HG03342 (cell line): ENCODE measurements at regions not wholly inside any gene's neighbourhood (a gene's known extent, or its start where the extent isn't known, plus 50 kb on each side); places are given as distances from the start of the nearest gene placed in this dataset.
A peak's percentile ranks its signal among the peaks of the same experiment; 100 is the strongest.

Experiments
- ATAC-seq: cut with Tn5 transposase; IDR thresholded peaks from one replicate; pipeline ENCODE4 v1.9.1; 2021; ENCODE audit warnings: mild to moderate bottlenecking, moderate library complexity; ENCODE audit not compliant: unreplicated experiment

- no peak for ATAC-seq
Observed at GRCh38 chr3:139780593-139780992, 102.8 kb upstream of the NMNAT3 start.

DNA sequence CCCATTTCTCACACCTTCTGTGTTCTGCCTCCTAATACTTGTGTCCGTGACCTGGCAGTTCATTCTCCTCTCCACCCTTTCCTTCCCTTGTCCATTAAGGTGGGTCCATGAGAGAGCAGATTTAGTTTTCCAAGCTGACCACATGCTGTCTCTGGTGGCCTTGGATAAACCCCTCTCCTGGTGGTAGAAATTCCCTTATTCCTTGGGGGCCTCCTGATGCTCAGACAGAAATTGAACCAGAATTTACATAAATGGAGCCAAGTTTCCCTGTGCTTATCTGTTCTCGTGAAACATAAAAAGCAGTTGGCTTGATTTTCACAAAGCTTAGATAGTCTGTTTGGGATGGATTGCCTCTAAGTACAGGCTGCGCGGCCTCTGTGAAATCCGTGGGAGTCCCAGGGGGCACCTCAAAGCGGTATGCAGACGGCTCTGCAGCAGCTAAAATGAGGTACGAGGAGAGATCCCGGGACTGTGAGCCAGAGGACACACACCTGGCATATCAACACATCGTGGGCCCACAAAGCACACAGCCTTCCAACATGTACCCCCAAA, 101.0 kb upstream of the NMNAT3 start:
- ATAC-seq: no peak

DNA sequence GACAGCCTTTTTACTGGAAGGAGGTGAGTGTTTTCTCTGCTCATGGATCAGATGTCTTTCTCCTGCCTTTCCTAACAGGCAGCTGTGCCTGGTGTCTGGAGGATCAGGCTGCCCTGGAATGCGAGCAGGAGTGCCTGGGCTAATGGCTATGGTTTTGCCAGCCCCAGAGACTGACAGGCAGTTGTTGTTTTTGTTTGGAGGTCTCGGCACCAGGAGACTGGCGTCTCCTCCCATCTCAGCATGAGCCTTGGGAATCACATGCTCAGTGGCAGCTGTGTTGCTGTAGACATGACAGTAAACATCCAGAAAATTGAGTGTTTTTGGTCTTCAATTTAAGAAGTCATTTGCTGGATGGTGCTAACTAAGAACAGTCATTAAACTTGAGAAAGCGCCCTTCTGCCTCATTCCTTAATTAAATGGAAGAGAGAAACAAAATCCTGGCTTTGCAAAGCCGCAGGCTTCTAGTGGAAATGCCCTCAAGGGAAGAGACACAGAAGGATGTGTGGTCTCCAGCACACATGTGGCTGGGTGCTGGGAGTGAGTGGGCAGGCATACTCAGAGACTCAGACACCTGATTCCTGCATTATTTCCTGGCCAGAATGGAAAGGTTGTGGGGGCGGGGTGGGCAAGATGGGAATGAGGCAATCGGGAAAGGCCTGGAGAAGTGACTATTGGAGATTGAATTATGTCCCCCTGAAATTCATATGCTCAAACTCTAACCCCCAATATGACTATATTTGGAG, 97.0 kb upstream of the NMNAT3 start:
- no peak for ATAC-seq

DNA sequence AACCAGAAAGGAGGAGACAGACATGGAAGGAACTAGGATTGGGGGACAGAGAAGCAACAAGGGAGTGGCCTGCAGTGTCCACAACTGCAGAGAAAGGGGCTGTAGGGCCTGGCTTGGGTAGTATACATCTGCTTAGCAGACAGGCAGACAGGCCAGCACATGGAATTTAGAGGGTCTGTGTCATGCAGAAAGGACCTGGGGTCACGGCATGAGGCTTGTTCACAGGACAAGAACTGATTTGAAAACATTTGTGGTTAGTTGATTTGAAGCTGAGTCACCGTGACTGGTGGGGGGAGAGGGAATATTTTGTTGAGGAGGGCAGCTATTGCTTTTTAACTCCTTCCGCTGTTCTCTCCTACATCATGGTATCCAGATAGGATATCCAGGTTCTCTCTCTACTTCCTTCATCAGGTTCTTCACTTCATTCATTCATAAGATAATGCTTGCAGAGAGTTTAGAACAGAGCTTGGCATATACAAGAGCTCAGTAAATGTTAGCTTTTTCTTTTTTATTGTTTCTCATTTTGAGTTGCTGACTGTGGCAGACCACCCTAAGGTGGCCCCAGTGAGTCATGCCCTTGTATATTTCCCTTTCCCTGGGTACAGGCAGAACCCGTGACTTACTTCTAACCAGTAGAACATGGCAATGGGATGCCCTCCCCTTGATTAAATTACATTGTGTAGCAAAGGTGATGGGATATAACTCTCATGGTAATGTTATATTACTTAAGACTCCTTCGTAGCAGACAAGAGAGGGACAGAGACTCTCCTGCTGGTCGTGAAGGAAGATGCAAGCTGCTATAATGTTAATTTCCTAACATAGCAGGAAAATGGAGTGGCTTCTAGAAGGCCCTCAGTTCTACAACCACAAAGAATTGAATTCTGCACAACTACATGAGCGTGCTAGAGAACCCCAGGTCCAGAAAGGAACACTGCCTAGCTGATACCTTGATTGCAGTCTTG, 95.0 kb upstream of the NMNAT3 start:
- no peak for ATAC-seq

- ATAC-seq: no peak
Observed at GRCh38 chr3:139771331-139771730, 93.6 kb upstream of the NMNAT3 start.

DNA sequence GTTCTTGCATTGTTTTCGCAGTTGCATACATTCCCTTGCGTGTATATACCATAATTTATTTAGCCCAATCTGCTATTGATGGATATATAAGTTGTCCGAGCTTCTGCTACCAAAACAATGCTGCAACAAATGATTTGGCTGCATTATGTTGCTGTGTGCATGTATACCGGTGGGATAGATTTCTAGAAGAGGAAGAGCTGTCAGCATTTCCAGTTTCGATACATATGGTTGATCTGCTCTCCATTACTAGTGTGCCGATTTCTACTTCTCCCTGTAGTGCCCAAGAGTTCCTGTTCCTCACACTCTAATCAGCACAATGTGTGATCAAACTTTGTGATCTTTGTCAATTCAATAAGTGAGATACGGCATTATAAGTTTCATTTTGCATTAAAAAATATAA, 92.8 kb upstream of the NMNAT3 start:
- ATAC-seq: no peak

DNA sequence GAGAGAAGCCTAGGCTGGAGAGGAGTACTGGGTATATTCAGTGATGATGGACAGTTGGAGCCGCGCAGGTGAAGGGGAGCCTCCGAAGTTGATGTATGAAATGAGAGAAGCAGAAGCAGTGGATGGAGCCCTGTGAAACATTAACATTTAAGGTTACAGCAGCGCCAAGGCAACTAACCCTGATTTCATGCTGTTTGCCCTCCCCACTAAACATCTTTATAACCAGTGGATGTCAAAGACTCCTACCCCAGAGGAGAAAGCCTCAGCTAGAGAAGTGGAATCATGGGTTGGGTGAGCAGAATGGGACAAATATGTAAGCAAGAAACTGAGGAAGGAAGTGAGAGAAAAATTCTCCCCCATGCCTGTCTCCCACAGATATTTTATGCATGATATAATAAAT, 92.0 kb upstream of the NMNAT3 start:
- ATAC-seq: no peak

DNA sequence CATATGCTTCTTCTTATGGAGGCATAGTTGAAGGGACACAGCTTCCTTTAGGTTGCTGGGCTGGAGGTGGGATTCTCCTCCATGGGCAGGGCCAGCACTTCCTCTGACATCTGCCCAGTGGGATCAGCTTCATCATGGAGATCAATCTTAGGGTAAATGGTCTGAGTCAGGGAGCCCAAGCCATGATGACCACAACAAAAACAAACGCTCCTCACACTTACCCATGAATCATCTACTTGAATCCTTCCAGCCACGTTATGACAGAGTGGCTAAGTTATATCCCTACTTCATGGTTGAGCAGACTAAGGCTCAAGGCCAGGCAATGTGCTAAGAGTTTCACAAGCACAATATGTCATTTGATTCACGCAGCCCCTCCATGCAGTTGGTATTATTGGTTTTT, 87.2 kb upstream of the NMNAT3 start:
- ATAC-seq: no peak

DNA sequence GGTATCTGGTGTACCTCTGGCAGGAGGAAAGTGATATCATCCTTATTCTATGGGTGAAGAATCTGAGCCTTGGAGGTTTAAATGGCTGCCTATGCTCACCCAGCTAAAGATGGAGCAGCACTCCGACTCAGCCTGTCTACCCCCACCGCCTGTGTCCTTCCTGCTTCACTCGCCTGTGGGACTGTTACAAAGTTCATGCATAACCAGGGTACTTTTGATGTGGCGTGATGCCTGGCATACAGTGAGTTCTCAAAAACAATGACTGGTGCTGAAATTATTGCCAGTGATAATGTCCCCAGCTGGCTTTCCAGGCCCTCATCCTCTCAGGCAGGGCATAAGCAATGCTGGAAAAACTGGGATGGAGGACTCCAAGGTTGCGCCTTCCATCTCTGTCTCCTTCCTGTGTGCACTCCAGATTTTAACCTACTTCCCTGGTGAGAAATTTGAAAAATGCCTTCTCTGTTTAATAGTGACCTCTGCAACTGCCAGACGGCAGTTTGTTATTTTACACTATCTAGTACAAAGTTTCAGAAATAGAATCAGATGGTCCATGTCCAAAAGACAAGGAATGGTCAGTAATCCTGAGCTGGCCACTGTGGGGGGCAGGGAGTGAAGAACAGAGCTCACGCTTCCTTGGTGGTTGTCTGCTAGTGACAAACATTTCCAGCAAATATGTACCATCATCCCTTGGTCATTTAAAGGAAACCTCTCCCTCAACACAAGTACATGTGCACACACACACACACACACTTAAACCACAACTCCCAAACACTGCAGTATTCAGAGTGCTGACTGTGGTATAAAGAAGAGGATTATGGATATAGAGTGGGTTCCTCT, 86.5 kb upstream of the NMNAT3 start:
- no peak for ATAC-seq

DNA sequence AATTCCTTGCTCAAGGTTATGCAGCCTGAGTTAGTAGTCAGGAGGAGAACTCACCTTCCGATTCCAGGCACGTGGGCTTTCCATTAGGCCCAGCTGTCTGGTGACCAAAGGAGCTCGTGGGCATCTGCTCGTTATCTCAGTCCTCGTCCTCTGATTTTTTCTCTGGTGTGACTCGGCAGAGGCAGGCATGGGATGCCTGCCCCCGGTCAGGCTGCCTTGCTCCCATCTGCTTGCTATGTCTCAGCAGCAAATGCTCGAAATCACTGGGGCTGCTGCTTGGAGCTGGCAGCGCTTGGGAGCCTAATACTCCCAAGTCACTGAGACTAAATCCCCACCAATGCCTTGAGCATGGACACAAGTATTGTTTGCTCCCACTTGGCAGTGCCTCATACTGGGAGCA, 84.5 kb upstream of the NMNAT3 start:
- ATAC-seq: no peak

GRCh38 chr3:139759470-139759869, 81.7 kb upstream of the NMNAT3 start:
- no peak for ATAC-seq

GRCh38 chr3:139758654-139759291, 81.0 kb upstream of the NMNAT3 start:
- ATAC-seq: no peak

DNA sequence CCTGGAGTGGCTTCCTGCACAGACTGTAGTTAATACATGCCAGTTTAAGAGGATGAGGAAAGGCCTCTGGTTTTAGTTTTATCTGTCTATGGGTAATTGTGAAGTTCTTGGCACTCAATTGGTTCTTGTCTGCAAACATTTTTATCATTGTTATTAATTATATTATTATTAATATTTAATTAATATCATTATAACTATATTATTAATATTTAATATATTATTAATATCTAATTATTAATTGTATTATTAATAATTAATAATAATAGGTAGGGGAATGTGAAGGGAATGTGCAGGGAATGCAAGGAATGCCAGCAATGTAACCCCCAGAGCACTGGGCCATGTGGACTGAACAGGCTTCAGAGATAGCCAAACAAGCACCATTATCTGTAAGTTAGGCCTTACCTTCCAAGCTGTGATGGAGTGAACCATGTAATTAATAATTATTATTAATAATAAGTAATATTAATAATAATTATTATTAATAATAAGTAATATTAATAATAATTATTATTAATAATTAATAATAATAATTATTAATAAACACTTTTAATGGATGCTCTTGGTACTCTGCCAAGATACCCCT, 79.8 kb upstream of the NMNAT3 start:
- ATAC-seq: no peak

DNA sequence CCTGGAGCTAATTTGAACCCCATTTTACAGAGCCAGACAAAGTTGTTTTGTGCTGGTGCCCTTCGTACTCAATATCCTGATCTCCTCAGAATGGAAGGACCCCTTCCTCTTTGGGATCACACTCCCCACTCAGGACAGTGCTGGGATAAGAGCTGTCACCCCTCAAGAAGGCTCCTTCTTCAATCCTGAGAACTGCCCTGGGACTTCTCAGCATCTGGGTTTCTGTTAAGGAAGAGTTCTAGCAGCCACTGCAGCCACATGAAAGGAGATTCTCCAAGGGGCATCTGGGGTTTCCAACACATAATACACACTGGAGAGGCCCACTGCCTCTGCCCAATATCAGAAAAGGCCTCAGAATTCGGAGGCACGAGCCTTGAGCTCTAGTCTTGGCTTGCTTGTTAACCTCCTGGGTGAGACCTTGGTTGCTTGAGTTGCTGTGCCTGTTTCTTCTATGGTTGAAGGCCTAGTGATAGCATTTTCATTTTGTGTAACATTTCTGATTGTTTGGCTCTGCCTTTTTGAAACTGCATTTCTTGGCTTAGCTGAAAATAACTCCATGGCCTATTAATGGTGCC, 78.8 kb upstream of the NMNAT3 start:
- ATAC-seq: no peak

GRCh38 chr3:139755551-139755950, 77.8 kb upstream of the NMNAT3 start:
- no peak for ATAC-seq

DNA sequence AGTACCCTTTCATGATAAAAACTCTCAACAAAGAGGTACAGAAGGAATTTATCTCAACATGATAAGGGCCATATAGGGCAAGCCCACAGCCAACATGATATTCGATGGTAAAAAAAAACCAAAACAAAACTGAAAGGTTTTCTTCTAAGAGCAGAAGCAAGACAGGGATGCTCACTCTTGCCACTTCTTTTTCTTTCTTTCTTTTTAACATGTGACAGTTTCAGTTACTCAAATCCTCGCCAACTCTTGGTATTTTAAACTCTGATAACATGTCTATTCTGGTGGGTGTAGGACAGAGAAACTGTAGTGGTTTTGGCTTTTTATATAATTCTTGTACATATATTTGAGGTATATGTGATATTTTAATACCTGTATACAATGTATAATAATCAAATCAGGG, 74.0 kb upstream of the NMNAT3 start:
- ATAC-seq: peak; percentile 57

GRCh38 chr3:139746481-139746880, 68.7 kb upstream of the NMNAT3 start:
- no peak for ATAC-seq

- ATAC-seq: no peak
Observed at GRCh38 chr3:139745831-139746230, 68.1 kb upstream of the NMNAT3 start.

DNA sequence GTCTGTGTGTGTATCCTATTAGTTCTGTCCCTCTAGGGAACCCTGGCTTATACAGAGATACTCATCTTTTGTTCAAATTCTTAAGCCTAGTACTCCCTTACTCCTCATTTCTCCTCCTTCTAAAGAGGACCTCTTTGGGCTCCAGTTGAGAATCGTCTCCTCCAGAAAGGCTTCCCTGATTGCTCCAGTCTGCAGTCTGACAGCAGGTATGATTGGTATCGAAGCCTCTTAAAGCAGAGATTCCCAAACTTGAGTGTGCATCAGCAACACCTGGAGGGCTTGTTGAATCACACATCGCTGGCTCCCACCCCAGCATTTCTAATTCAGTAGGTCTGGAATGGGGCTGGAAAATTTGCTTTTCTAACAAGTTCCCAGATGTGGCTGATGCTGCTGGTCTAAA, 60.9 kb upstream of the NMNAT3 start:
- ATAC-seq: no peak
